ENCODE measurements at regions not wholly inside any gene's neighbourhood (a gene's known extent, or its start where the extent isn't known, plus 50 kb on each side); places are given as distances from the start of the nearest gene placed in this dataset.
A peak's percentile ranks its signal among the peaks of the same experiment; 100 is the strongest.

- 82% methylated on average over 5 of the region's 5 CpGs for WGBS, 2 experiments (ENCODE audit: low coverage in 1 of 2, low lambda C conversion rate in 2 of 2, missing lambda C conversion rate in 2 of 2)
- Histone ChIP-seq H3K4me3 (no peak overlapping the region), H2AFZ (peak overlapping the region; percentile 38), H3K27me3 (replicated peaks; ENCODE audit: insufficient read depth) (no peaks in the 10 kb centered on the region), H3K9me2 (ENCODE audit: insufficient read depth) (peaks cover 3% of the 10 kb centered on the region; the same call in 1 of the 2 replicates), H3K9ac (peak overlapping the region; percentile 16), H3K27ac (peak overlapping the region; percentile 55), H3K9me3 (ENCODE audit: low read depth) (no peaks in the 10 kb centered on the region), H3K4me1 (ENCODE audit: insufficient read depth) (peaks cover 32% of the 10 kb centered on the region), H3F3A (ENCODE audit: insufficient read depth) (peaks cover 20% of the 10 kb centered on the region), H4K20me1 (ENCODE audit: insufficient read depth) (no peaks in the 10 kb centered on the region), H3K4me2 (ENCODE audit: unreplicated experiment) (no peak overlapping the region), H3K79me2 (ENCODE audit: insufficient read depth) (no peaks in the 10 kb centered on the region), H3K36me3 (ENCODE audit: low read depth) (no peaks in the 10 kb centered on the region)
- TF ChIP-seq EZH2 (IDR thresholded peaks at IDR 0.05; ENCODE audit: insufficient read depth, poor library complexity, severe bottlenecking) (no peak), EZH2phosphoT487 (IDR thresholded peaks at IDR 0.05; ENCODE audit: insufficient read depth, low read depth) (no peak)
- in situ Hi-C loops (cut with MboI), result no loop called here
- DNase-seq, result peak; percentile 50
Measured at GRCh38 chr1:168637350-168637991, 61.1 kb downstream of the XCL1 start.

- Histone ChIP-seq H3K27me3 (replicated peaks; ENCODE audit: insufficient read depth) (no peaks in the 10 kb centered on the region), H3K9me3 (ENCODE audit: low read depth) (no peaks in the 10 kb centered on the region), H3K9me2 (ENCODE audit: insufficient read depth) (peaks cover 3% of the 10 kb centered on the region; the same call in 1 of the 2 replicates), H3K36me3 (ENCODE audit: low read depth) (no peaks in the 10 kb centered on the region), H3K79me2 (ENCODE audit: insufficient read depth) (no peaks in the 10 kb centered on the region), H3K4me2 (ENCODE audit: unreplicated experiment) (no peak overlapping the region), H4K20me1 (ENCODE audit: insufficient read depth) (no peaks in the 10 kb centered on the region), H3F3A (ENCODE audit: insufficient read depth) (peaks cover 20% of the 10 kb centered on the region), H3K27ac (no peak overlapping the region), H3K9ac (no peak overlapping the region), H3K4me1 (ENCODE audit: insufficient read depth) (peaks cover 45% of the 10 kb centered on the region), H3K4me3 (no peak overlapping the region), H2AFZ (no peak overlapping the region)
- WGBS, 2 experiments (ENCODE audit: low coverage in 1 of 2, low lambda C conversion rate in 2 of 2, missing lambda C conversion rate in 2 of 2), result 100% methylated on average over 1 of the region's 1 CpG
- in situ Hi-C loops (cut with MboI), result no loop called here
- no peak for TF ChIP-seq EZH2phosphoT487 (IDR thresholded peaks at IDR 0.05; ENCODE audit: insufficient read depth, low read depth)
- no peak for TF ChIP-seq EZH2 (IDR thresholded peaks at IDR 0.05; ENCODE audit: insufficient read depth, poor library complexity, severe bottlenecking)
- DNase-seq, result no peak
Measured at GRCh38 chr1:168638884-168639283, 62.5 kb downstream of the XCL1 start.

- TF ChIP-seq EZH2phosphoT487 (IDR thresholded peaks at IDR 0.05; ENCODE audit: insufficient read depth, low read depth) (no peak), EZH2 (IDR thresholded peaks at IDR 0.05; ENCODE audit: insufficient read depth, poor library complexity, severe bottlenecking) (no peak)
- no peak for DNase-seq
- no peak overlapping the region for H2AFZ ChIP-seq
- H3K9ac ChIP-seq, result no peak overlapping the region
- H3K79me2 ChIP-seq (ENCODE audit: insufficient read depth), result no peaks in the 10 kb centered on the region
- WGBS, 2 experiments (ENCODE audit: low coverage in 1 of 2, low lambda C conversion rate in 2 of 2, missing lambda C conversion rate in 2 of 2), result 97 to 100% methylated on average over 1 of the region's 1 CpG
- no peaks in the 10 kb centered on the region for H3K36me3 ChIP-seq (ENCODE audit: low read depth)
- no peaks in the 10 kb centered on the region for H3K9me3 ChIP-seq (ENCODE audit: low read depth)
- H3K27me3 ChIP-seq (replicated peaks; ENCODE audit: insufficient read depth), result no peaks in the 10 kb centered on the region
- in situ Hi-C loops (cut with MboI), result no loop called here
- H3K9me2 ChIP-seq (ENCODE audit: insufficient read depth), result peaks cover 3% of the 10 kb centered on the region; the same call in 1 of the 2 replicates
- H3K4me3 ChIP-seq, result no peak overlapping the region
- peaks cover 46% of the 10 kb centered on the region for H3K4me1 ChIP-seq (ENCODE audit: insufficient read depth)
- no peak overlapping the region for H3K4me2 ChIP-seq (ENCODE audit: unreplicated experiment)
- H4K20me1 ChIP-seq (ENCODE audit: insufficient read depth), result no peaks in the 10 kb centered on the region
- H3K27ac ChIP-seq, result no peak overlapping the region
- peaks cover 20% of the 10 kb centered on the region for H3F3A ChIP-seq (ENCODE audit: insufficient read depth)
Measured at GRCh38 chr1:168640182-168640581, 63.8 kb downstream of the XCL1 start.

- H3K4me1 ChIP-seq (ENCODE audit: insufficient read depth), result peaks cover 46% of the 10 kb centered on the region
- peaks cover 20% of the 10 kb centered on the region for H3F3A ChIP-seq (ENCODE audit: insufficient read depth)
- WGBS, 2 experiments (ENCODE audit: low coverage in 1 of 2, low lambda C conversion rate in 2 of 2, missing lambda C conversion rate in 2 of 2), result 93 to 94% methylated on average over 3 of the region's 3 CpGs
- no peaks in the 10 kb centered on the region for H4K20me1 ChIP-seq (ENCODE audit: insufficient read depth)
- H3K27me3 ChIP-seq (replicated peaks; ENCODE audit: insufficient read depth), result no peaks in the 10 kb centered on the region
- no peak for DNase-seq
- no peaks in the 10 kb centered on the region for H3K79me2 ChIP-seq (ENCODE audit: insufficient read depth)
- no peaks in the 10 kb centered on the region for H3K36me3 ChIP-seq (ENCODE audit: low read depth)
- in situ Hi-C loops (cut with MboI), result no loop called here
- H3K4me2 ChIP-seq (ENCODE audit: unreplicated experiment), result no peak overlapping the region
- TF ChIP-seq EZH2 (IDR thresholded peaks at IDR 0.05; ENCODE audit: insufficient read depth, poor library complexity, severe bottlenecking) (no peak), EZH2phosphoT487 (IDR thresholded peaks at IDR 0.05; ENCODE audit: insufficient read depth, low read depth) (no peak)
- no peak overlapping the region for H3K9ac ChIP-seq
- no peak overlapping the region for H2AFZ ChIP-seq
- peaks cover 3% of the 10 kb centered on the region; the same call in 1 of the 2 replicates for H3K9me2 ChIP-seq (ENCODE audit: insufficient read depth)
- H3K4me3 ChIP-seq, result no peak overlapping the region
- H3K27ac ChIP-seq, result no peak overlapping the region
- no peaks in the 10 kb centered on the region for H3K9me3 ChIP-seq (ENCODE audit: low read depth)
Measured at GRCh38 chr1:168640836-168641235, 64.4 kb downstream of the XCL1 start.

Measured in GM23248 (cell line).